GM19463 (cell line): ENCODE measurements at regions not wholly inside any gene's neighbourhood (a gene's known extent, or its start where the extent isn't known, plus 50 kb on each side); places are given as distances from the start of the nearest gene placed in this dataset.
"Not testable (repeated sequence)": the region's sequence is repeated elsewhere in the genome, so short reads cannot be mapped to it uniquely, and the experiment has no call there.

Experiments
- ATAC-seq: cut with Tn5 transposase; IDR thresholded peaks from one replicate; pipeline ENCODE4 v1.9.1; 2021; ENCODE audit warnings: mild to moderate bottlenecking, moderate library complexity; ENCODE audit not compliant: unreplicated experiment

GRCh38 chr15:28614420-28614819 is 61.1 kb downstream of the GOLGA6L25 start:
- not testable (repeated sequence) for ATAC-seq

- ATAC-seq, result peak; percentile 57
These were observed 68.3 kb downstream of the GOLGA6L25 start for GRCh38 chr15:28621704-28622103.

- ATAC-seq, result not testable (repeated sequence)
These were observed 68.8 kb downstream of the GOLGA6L25 start for GRCh38 chr15:28622197-28622596.

- not testable (repeated sequence) for ATAC-seq
These were observed 71.0 kb downstream of the GOLGA6L25 start for GRCh38 chr15:28624381-28624780.

GRCh38 chr15:28639016-28639415 is 73.2 kb downstream of the GOLGA8M start:
- ATAC-seq, result not testable (repeated sequence)
